ENCODE measurements at regions not wholly inside any gene's neighbourhood (a gene's known extent, or its start where the extent isn't known, plus 50 kb on each side); places are given as distances from the start of the nearest gene placed in this dataset.
"Not testable (repeated sequence)": the region's sequence is repeated elsewhere in the genome, so short reads cannot be mapped to it uniquely, and the experiment has no call there.

- no peaks in the 10 kb centered on the region for H3K9me3 Mint-ChIP-seq
- peaks cover 7% of the 10 kb centered on the region for H3K36me3 Mint-ChIP-seq
- H3K27ac Mint-ChIP-seq = no peak overlapping the region
- H3K4me1 Mint-ChIP-seq = peaks cover 26% of the 10 kb centered on the region
- ATAC-seq = no peak
- no peak overlapping the region for H3K4me3 Mint-ChIP-seq
- peaks cover 9% of the 10 kb centered on the region for H3K27me3 Mint-ChIP-seq
Measured at GRCh38 chr10:30540276-30540675, 89.3 kb downstream of the LYZL2 start.

DNA sequence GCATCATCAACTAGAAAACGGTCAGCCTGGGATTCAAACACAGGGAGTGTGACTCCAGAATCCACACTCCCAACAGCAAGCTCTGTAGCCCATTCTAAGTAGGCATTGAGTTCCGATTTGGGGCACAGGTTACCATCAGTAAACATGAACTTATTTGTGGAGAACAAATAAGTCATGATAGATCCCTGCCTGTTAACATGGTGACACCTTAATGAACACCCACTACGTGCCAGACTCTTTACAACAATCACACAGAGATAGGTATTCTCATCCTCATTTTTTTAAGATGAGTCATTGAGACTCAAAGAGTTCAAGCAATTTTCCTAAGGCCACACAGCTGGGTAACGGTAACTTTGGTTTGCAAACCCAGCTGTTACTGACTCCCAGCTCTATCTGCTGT, 91.5 kb downstream of the LYZL2 start:
- H3K27ac Mint-ChIP-seq = no peak overlapping the region
- peaks cover 21% of the 10 kb centered on the region for H3K4me1 Mint-ChIP-seq
- H3K36me3 Mint-ChIP-seq = peaks cover 12% of the 10 kb centered on the region
- ATAC-seq = no peak
- H3K27me3 Mint-ChIP-seq = no peaks in the 10 kb centered on the region
- no peaks in the 10 kb centered on the region for H3K9me3 Mint-ChIP-seq
- H3K4me3 Mint-ChIP-seq = no peak overlapping the region

DNA sequence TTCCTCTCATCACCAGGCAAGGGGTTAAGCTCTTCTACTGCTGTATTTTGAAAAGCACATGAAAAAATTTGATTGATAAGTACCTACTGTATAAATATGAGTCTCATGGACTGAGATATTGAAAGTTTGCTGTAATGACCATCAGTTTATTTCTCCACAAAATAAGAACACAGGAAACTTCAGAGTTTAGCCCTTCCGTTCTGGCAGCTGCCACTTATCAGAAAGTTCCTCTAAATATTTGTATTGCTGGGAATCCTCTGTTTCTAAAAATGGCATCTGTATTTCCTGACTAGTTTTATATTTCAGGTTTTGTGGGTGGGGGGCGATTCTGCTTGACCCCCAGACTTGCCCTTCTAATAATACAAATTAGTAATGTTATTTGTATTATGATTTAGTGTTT, 92.0 kb downstream of the LYZL2 start:
- H3K36me3 Mint-ChIP-seq = peaks cover 12% of the 10 kb centered on the region
- no peak overlapping the region for H3K27ac Mint-ChIP-seq
- no peak overlapping the region for H3K4me3 Mint-ChIP-seq
- H3K4me1 Mint-ChIP-seq = peaks cover 17% of the 10 kb centered on the region
- H3K9me3 Mint-ChIP-seq = no peaks in the 10 kb centered on the region
- H3K27me3 Mint-ChIP-seq = no peaks in the 10 kb centered on the region
- ATAC-seq = no peak

DNA sequence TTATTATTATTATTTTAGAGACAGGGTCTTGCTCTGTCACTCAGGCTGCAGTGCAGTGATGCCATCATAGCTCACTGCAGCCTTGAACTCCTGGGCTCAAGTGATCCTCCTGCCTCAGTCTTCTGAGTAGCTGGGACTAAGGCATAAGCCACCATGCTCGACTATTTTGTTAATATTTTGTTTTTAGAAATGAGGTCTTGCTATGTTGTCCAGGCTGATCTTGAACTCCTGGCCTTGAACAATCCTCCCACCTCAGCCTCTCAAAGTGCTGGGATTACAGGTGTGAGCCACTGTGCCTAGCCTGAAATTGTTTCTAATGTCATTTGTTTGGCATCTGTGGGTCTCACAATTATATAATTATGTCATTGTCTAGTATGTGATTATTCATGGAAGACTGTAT, 92.4 kb downstream of the LYZL2 start:
- not testable (repeated sequence) for H3K27ac Mint-ChIP-seq, ATAC-seq, H3K9me3 Mint-ChIP-seq, H3K36me3 Mint-ChIP-seq, H3K4me3 Mint-ChIP-seq, H3K27me3 Mint-ChIP-seq
- peaks cover 17% of the 10 kb centered on the region for H3K4me1 Mint-ChIP-seq

DNA sequence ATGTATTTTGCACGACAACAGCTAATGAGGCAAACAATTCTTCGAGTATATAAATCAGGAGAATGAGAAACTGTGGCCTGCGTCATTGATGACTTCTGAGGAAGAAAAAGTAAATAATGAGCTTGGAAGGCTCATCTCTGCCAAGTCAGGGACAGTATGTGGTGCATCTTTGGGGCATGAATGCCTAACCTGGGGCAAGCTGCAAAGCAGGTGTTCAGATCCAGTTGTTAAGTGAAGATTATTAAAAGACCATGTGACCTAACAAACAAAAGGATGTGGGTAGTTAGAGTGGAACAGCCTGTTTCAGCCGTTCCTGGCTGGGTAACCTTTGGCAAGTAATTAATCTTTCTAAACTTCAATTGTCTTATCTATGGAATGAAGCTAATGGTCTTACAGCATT, 93.0 kb downstream of the LYZL2 start:
- H3K27me3 Mint-ChIP-seq = no peaks in the 10 kb centered on the region
- peaks cover 18% of the 10 kb centered on the region for H3K4me1 Mint-ChIP-seq
- no peaks in the 10 kb centered on the region for H3K9me3 Mint-ChIP-seq
- ATAC-seq = no peak
- no peak overlapping the region for H3K4me3 Mint-ChIP-seq
- H3K36me3 Mint-ChIP-seq = peaks cover 5% of the 10 kb centered on the region
- peak overlapping the region; percentile 15 for H3K27ac Mint-ChIP-seq

DNA sequence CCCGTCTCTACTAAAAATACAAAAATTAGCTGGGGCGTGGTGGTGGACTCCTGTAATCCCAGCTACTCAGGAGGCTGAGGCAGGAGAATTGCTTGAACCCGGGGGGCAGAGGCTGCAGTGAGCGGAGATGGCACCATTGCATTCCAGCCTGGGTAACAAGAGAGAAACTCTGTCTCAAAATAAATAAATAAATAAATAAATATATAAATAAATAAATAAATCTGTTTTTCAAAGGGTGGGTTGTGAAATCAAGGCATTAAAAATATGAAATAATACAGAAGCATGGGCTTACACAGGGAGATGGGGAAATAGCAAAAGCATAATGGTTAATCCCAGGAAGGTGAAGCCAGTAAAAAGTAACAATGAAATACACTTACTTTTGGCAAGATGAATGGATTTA, 93.9 kb downstream of the LYZL2 start:
- peaks cover 20% of the 10 kb centered on the region for H3K4me1 Mint-ChIP-seq
- ATAC-seq = no peak
- H3K9me3 Mint-ChIP-seq = no peaks in the 10 kb centered on the region
- H3K27me3 Mint-ChIP-seq = no peaks in the 10 kb centered on the region
- H3K36me3 Mint-ChIP-seq = peaks cover 5% of the 10 kb centered on the region
- no peak overlapping the region for H3K4me3 Mint-ChIP-seq
- no peak overlapping the region for H3K27ac Mint-ChIP-seq

- ATAC-seq = peak; percentile 56
- H3K27me3 Mint-ChIP-seq = no peaks in the 10 kb centered on the region
- H3K9me3 Mint-ChIP-seq = no peaks in the 10 kb centered on the region
- H3K36me3 Mint-ChIP-seq = peaks cover 5% of the 10 kb centered on the region
- H3K27ac Mint-ChIP-seq = no peak overlapping the region
- H3K4me3 Mint-ChIP-seq = no peak overlapping the region
- H3K4me1 Mint-ChIP-seq = peaks cover 28% of the 10 kb centered on the region
Measured at GRCh38 chr10:30534465-30535144, 94.9 kb downstream of the LYZL2 start.

DNA sequence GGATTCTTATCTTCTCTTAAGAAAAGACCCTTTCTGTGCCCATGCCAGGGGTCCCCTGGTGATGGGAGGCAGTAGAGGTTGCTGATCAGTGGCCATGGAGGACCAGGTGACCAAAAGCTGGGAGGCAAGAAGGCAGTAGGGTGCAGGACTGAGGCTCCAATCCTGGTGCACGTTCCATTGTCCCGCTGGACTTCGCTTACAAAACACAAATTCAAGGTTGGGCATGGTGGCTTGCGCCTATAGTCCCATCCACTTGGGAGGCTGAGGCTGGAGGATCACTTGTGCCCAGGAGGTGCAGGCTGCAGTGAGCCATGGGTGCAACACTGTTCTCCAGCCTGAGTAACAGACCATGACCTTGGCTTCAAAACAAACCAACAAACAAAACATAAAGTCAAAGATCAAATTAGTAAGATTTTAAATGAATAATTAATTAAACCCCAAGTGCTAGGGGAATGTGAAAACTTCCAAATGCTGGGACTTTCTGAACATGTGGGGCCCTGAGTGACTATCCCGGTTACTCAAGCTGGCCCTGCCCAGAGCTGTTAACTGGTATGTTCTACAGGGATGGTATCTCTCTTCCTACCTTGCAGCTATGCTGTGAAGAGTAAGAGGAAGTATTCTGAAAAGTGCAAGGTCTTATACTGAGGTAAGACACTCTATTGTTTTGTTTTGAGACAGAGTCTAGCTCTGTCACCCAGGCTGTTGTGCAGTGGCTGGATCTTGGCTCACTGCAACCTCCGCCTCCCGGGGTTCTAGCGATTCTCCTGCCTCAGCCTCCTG, 97.6 kb downstream of the LYZL2 start:
- ATAC-seq = no peak
- peak overlapping the region; percentile 61 for H3K27ac Mint-ChIP-seq
- peaks cover 54% of the 10 kb centered on the region for H3K4me1 Mint-ChIP-seq
- H3K36me3 Mint-ChIP-seq = peaks cover 5% of the 10 kb centered on the region
- H3K27me3 Mint-ChIP-seq = no peaks in the 10 kb centered on the region
- H3K9me3 Mint-ChIP-seq = no peaks in the 10 kb centered on the region
- no peak overlapping the region for H3K4me3 Mint-ChIP-seq

- Mint-ChIP-seq H3K9me3 (no peaks in the 10 kb centered on the region), H3K4me3 (peak overlapping the region; percentile 89), H3K27me3 (no peaks in the 10 kb centered on the region), H3K27ac (peak overlapping the region; percentile 100), H3K4me1 (peaks cover 64% of the 10 kb centered on the region), H3K36me3 (peaks cover 2% of the 10 kb centered on the region)
- peak; percentile 94 for ATAC-seq
Measured at GRCh38 chr10:30529373-30529998, 95.5 kb downstream of the MAP3K8 start.

GRCh38 chr10:30528429-30528786, 94.4 kb downstream of the MAP3K8 start:
- H3K4me1 Mint-ChIP-seq = peaks cover 61% of the 10 kb centered on the region
- no peaks in the 10 kb centered on the region for H3K36me3 Mint-ChIP-seq
- H3K27ac Mint-ChIP-seq = peak overlapping the region; percentile 100
- no peak for ATAC-seq
- H3K27me3 Mint-ChIP-seq = no peaks in the 10 kb centered on the region
- no peak overlapping the region for H3K4me3 Mint-ChIP-seq
- H3K9me3 Mint-ChIP-seq = no peaks in the 10 kb centered on the region

GRCh38 chr10:30527623-30528428, 93.8 kb downstream of the MAP3K8 start:
- Mint-ChIP-seq H3K4me3 (no peak overlapping the region), H3K36me3 (no peaks in the 10 kb centered on the region), H3K4me1 (peaks cover 67% of the 10 kb centered on the region)

DNA sequence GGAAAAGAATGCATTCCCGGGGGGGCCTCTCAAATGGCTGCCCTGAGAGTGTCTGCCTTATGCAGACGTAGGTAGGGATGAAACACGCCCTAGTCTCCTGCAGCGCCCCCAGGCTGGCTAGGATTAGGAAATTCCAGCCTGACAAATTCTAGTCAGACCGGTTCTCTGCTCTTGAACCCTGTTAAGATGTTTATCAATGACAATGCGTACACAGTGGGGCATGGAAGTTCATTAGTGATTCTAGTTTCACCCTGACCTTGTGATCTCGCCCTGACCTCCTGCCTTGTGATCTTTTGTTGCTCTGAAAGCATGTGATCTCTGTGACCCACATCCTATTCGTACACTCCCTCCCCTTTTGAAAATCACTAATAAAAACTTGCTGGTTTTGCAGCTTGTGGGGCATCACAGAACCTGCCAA, 88.7 kb downstream of the MAP3K8 start:
- not testable (repeated sequence) for H3K9me3 Mint-ChIP-seq, H3K27me3 Mint-ChIP-seq, H3K4me3 Mint-ChIP-seq, ATAC-seq, H3K36me3 Mint-ChIP-seq
- Mint-ChIP-seq H3K4me1 (peaks cover 31% of the 10 kb centered on the region), H3K27ac (peak overlapping the region; percentile 71)

More at GRCh38 chr10:30527623-30528428, 93.8 kb downstream of the MAP3K8 start:
- no peaks in the 10 kb centered on the region for H3K27me3 Mint-ChIP-seq
- ATAC-seq = no peak
- H3K9me3 Mint-ChIP-seq = no peaks in the 10 kb centered on the region
- H3K27ac Mint-ChIP-seq = peak overlapping the region; percentile 100

- H3K9me3 Mint-ChIP-seq = peaks cover 2% of the 10 kb centered on the region
- ATAC-seq = no peak
- no peaks in the 10 kb centered on the region for H3K27me3 Mint-ChIP-seq
- H3K27ac Mint-ChIP-seq = peak overlapping the region; percentile 20
- no peak overlapping the region for H3K4me3 Mint-ChIP-seq
- H3K36me3 Mint-ChIP-seq = peaks cover 8% of the 10 kb centered on the region
- H3K4me1 Mint-ChIP-seq = peaks cover 19% of the 10 kb centered on the region
Measured at GRCh38 chr10:30518907-30519306, 84.9 kb downstream of the MAP3K8 start.
